Vagina (tissue), 2 donors: ENCODE measurements at regions not wholly inside any gene's neighbourhood (a gene's known extent, or its start where the extent isn't known, plus 50 kb on each side); places are given as distances from the start of the nearest gene placed in this dataset.

ENCODE experiments used
- CTCF ChIP-seq, 3 experiments: fragments of 450-650 bp in 2 of 3; fragments of 200-600 bp in 1 of 3; sonication (generic) in 1 of 3; IDR thresholded peaks; one replicate each; pipeline ENCODE4 v1.5.1; 2017 to 2019; ENCODE audit warnings: antibody characterized with exemption in 3 of 3, mild to moderate bottlenecking in 2 of 3, moderate library complexity in 2 of 3
- POLR2A ChIP-seq, 2 donors: fragments of 450-650 bp; IDR thresholded peaks; one replicate each; pipeline ENCODE4 v1.6.1; 2017; ENCODE audit warnings: antibody characterized with exemption in 2 of 2, mild to moderate bottlenecking in 2 of 2, moderate library complexity in 2 of 2
- POLR2AphosphoS5 ChIP-seq, 2 donors: sonication (generic); formaldehyde crosslinking; IDR thresholded peaks; one replicate each; pipeline ENCODE4 v1.9.0; 2017; ENCODE audit warnings: antibody characterized with exemption in 2 of 2, mild to moderate bottlenecking in 2 of 2, low read depth in 1 of 2; ENCODE audit not compliant: insufficient read depth in 1 of 2

GRCh38 chr6:153858529-153858928 lies 180.5 kb upstream of the OPRM1 start:
- no peak for TF ChIP-seq CTCF (IDR thresholded peaks at IDR 0.05)
- TF ChIP-seq POLR2A (IDR thresholded peaks at IDR 0.05): no peak
- TF ChIP-seq POLR2AphosphoS5 (IDR thresholded peaks at IDR 0.05; ENCODE audit: insufficient read depth in 1 of 2, low read depth in 1 of 2): no peak
